ENCODE measurements at regions not wholly inside any gene's neighbourhood (a gene's known extent, or its start where the extent isn't known, plus 50 kb on each side); places are given as distances from the start of the nearest gene placed in this dataset.

DNA sequence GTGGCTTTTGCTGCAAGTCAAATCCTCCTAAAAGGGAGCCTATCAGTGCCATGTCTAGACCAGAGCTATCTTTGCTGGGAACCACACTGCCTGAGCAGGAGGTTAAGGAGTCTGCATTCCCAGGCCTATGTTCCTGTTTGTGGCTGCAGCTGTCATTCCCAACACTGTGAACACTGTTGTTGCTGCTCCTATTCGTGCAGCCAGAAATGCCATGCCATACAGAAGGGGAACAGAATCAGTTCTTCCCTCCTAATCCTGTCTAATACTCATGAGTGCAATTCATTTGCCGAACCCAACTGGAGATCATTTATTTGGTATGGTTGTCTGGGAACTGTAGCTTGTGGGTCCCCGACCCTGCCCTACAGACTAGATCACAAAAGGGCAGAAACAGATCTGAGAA is 406.5 kb upstream of the GJE1 start:
- no peak for TF ChIP-seq POLR2A (IDR thresholded peaks at IDR 0.05)
- TF ChIP-seq, protein P1, sequence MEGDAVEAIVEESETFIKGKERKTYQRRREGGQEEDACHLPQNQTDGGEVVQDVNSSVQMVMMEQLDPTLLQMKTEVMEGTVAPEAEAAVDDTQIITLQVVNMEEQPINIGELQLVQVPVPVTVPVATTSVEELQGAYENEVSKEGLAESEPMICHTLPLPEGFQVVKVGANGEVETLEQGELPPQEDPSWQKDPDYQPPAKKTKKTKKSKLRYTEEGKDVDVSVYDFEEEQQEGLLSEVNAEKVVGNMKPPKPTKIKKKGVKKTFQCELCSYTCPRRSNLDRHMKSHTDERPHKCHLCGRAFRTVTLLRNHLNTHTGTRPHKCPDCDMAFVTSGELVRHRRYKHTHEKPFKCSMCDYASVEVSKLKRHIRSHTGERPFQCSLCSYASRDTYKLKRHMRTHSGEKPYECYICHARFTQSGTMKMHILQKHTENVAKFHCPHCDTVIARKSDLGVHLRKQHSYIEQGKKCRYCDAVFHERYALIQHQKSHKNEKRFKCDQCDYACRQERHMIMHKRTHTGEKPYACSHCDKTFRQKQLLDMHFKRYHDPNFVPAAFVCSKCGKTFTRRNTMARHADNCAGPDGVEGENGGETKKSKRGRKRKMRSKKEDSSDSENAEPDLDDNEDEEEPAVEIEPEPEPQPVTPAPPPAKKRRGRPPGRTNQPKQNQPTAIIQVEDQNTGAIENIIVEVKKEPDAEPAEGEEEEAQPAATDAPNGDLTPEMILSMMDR (IDR thresholded peaks at IDR 0.05), result no peak

All from Peyer's patch (tissue), 4 donors.